ENCODE measurements at regions not wholly inside any gene's neighbourhood (a gene's known extent, or its start where the extent isn't known, plus 50 kb on each side); places are given as distances from the start of the nearest gene placed in this dataset.

- TF ChIP-seq CTCF (IDR thresholded peaks at IDR 0.05; ENCODE audit: low read depth, low read length): no peak
- CTCF ChIA-PET: no interaction called here
- H3K27me3 ChIP-seq (ENCODE audit: control insufficient read depth, insufficient read depth, low read length): no peaks in the 10 kb centered on the region
- no peak overlapping the region for H3K27ac ChIP-seq (ENCODE audit: low read depth, low read length)
- peaks cover 10% of the 10 kb centered on the region; the same call in 1 of the 2 replicates for H3K9me3 ChIP-seq (ENCODE audit: control insufficient read depth, insufficient read depth, low read length)
- POLR2A ChIA-PET: no interaction called here
- H3K4me3 ChIP-seq (ENCODE audit: low read depth, low read length): no peak overlapping the region
- DNase-seq (ENCODE audit: low read depth, low spot score): no peak
Measured at GRCh38 chr7:10128748-10129147, 844.9 kb upstream of the PHF14 start.

GRCh38 chr7:10138087-10138854, 835.4 kb upstream of the PHF14 start:
- TF ChIP-seq CTCF (IDR thresholded peaks at IDR 0.05; ENCODE audit: low read depth, low read length): no peak
- no peak for DNase-seq (ENCODE audit: low read depth, low spot score)
- H3K4me3 ChIP-seq (ENCODE audit: low read depth, low read length): no peak overlapping the region
- H3K27me3 ChIP-seq (ENCODE audit: control insufficient read depth, insufficient read depth, low read length): no peaks in the 10 kb centered on the region
- peaks cover 3% of the 10 kb centered on the region; the same call in 1 of the 2 replicates for H3K9me3 ChIP-seq (ENCODE audit: control insufficient read depth, insufficient read depth, low read length)
- ChIA-PET POLR2A (no interaction called here), CTCF (no interaction called here)
- no peak overlapping the region for H3K27ac ChIP-seq (ENCODE audit: low read depth, low read length)

GRCh38 chr7:10146271-10146670, 827.4 kb upstream of the PHF14 start:
- no peak for DNase-seq (ENCODE audit: low read depth, low spot score)
- H3K27ac ChIP-seq (ENCODE audit: low read depth, low read length): no peak overlapping the region
- H3K9me3 ChIP-seq (ENCODE audit: control insufficient read depth, insufficient read depth, low read length): peaks cover 3% of the 10 kb centered on the region; the same call in 1 of the 2 replicates
- POLR2A ChIA-PET: no interaction called here
- CTCF ChIA-PET: no interaction called here
- H3K4me3 ChIP-seq (ENCODE audit: low read depth, low read length): no peak overlapping the region
- H3K27me3 ChIP-seq (ENCODE audit: control insufficient read depth, insufficient read depth, low read length): no peaks in the 10 kb centered on the region
- no peak for TF ChIP-seq CTCF (IDR thresholded peaks at IDR 0.05; ENCODE audit: low read depth, low read length)

DNA sequence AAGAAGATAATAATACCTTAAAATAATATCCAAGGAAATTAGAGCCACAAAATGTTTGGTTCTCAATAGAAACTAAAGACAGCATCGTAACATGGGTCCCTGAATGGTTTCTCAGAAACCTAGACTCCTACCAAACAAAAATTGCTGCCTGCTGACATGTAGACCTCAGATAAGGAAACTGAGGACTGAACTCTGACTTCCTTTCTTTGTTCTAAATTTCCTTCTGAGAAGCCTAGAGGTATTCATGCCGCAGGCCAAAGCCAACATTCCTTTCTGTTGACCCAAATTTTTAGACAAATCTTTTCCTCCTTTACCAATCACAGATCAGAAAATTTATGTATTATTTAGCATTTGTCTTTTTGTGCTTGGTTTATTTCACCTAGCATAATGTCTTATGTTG, 816.7 kb upstream of the PHF14 start:
- no peak for DNase-seq (ENCODE audit: low read depth, low spot score)
- no peaks in the 10 kb centered on the region for H3K27me3 ChIP-seq (ENCODE audit: control insufficient read depth, insufficient read depth, low read length)
- no peak for TF ChIP-seq CTCF (IDR thresholded peaks at IDR 0.05; ENCODE audit: low read depth, low read length)
- H3K4me3 ChIP-seq (ENCODE audit: low read depth, low read length): no peak overlapping the region
- ChIA-PET POLR2A (no interaction called here), CTCF (no interaction called here)
- H3K9me3 ChIP-seq (ENCODE audit: control insufficient read depth, insufficient read depth, low read length): peaks cover 9% of the 10 kb centered on the region; the same call in 1 of the 2 replicates
- no peak overlapping the region for H3K27ac ChIP-seq (ENCODE audit: low read depth, low read length)

DNA sequence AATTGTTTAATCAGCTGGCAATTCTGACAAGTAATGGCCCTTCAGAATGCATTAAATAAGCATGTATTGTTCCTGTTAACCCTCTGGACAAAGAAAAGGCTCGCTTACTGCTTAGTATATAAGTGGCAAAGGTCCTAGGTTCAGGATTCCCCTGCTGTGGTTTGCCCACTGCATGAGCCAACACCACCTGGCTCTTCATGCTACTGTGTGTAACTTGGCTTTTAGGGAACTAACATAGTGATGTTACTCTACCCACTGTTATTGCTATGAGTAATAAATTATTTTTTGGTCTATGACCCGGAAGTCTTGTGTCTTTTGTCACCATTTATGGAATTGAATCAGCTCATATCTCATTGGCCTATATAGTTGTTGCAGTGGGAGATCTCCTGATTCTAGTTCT, 791.7 kb upstream of the PHF14 start:
- Histone ChIP-seq H3K4me3 (ENCODE audit: low read depth, low read length) (no peak overlapping the region), H3K27me3 (ENCODE audit: control insufficient read depth, insufficient read depth, low read length) (no peaks in the 10 kb centered on the region), H3K9me3 (ENCODE audit: control insufficient read depth, insufficient read depth, low read length) (no peaks in the 10 kb centered on the region; the same call in 1 of the 2 replicates), H3K27ac (ENCODE audit: low read depth, low read length) (no peak overlapping the region)
- ChIA-PET POLR2A (no interaction called here), CTCF (no interaction called here)
- no peak for TF ChIP-seq CTCF (IDR thresholded peaks at IDR 0.05; ENCODE audit: low read depth, low read length)
- no peak for DNase-seq (ENCODE audit: low read depth, low spot score)

All from AG04450 (cell line).